ENCODE measurements at regions not wholly inside any gene's neighbourhood (a gene's known extent, or its start where the extent isn't known, plus 50 kb on each side); places are given as distances from the start of the nearest gene placed in this dataset.
A peak's percentile ranks its signal among the peaks of the same experiment; 100 is the strongest.

DNA sequence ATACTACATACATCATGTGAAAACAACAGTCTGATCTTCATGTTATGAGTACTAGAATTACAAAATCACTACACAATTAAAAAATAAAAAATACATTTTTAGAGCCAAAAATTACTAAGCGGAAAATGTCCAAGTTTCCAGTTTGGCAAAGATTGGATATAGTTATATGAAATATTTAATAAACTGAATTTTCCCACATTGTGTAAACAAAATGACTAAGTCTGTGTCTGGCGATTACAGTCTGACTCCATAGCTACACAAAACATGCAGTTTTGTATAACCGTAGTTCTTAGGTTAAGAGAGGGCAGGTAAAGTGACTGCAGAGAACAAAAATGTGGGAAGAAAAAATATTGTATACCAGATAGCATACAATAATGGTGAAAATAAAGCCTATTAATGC lies 59.2 kb upstream of the TMEM47 start:
- TF ChIP-seq, protein P1, sequence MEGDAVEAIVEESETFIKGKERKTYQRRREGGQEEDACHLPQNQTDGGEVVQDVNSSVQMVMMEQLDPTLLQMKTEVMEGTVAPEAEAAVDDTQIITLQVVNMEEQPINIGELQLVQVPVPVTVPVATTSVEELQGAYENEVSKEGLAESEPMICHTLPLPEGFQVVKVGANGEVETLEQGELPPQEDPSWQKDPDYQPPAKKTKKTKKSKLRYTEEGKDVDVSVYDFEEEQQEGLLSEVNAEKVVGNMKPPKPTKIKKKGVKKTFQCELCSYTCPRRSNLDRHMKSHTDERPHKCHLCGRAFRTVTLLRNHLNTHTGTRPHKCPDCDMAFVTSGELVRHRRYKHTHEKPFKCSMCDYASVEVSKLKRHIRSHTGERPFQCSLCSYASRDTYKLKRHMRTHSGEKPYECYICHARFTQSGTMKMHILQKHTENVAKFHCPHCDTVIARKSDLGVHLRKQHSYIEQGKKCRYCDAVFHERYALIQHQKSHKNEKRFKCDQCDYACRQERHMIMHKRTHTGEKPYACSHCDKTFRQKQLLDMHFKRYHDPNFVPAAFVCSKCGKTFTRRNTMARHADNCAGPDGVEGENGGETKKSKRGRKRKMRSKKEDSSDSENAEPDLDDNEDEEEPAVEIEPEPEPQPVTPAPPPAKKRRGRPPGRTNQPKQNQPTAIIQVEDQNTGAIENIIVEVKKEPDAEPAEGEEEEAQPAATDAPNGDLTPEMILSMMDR (IDR thresholded peaks at IDR 0.05; ENCODE audit: insufficient read depth, low read length, severe bottlenecking): no peak
- Histone ChIP-seq H3K27me3 (ENCODE audit: control insufficient read depth, insufficient read depth, low read length) (no peaks in the 10 kb centered on the region), H3K36me3 (ENCODE audit: control insufficient read depth, insufficient read depth, low read length) (no peaks in the 10 kb centered on the region), H3K4me3 (ENCODE audit: low read depth, low read length) (no peak overlapping the region)
- DNase-seq (ENCODE audit: low read depth) (peak; percentile 1), FAIRE-seq (no peak)

DNA sequence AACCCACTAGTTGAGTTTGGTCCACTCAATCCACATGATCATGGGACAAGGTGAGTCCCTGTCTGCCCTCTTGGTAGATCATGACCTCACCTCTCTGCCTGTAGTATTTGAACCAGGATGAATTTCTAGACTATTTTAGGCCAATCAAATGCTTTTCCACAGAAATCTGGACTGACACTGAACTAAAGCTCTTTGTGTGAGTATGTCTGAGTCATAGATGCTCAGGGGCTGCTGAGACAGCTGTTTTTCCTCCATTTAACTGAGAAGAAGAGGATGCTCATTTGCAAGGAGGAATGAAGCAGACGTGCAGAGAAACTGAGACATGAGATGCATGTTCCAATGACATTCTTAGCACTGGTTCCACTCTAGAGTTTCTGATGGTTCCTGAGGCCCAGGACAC lies 77.3 kb upstream of the TMEM47 start:
- Histone ChIP-seq H3K27me3 (ENCODE audit: control insufficient read depth, insufficient read depth, low read length) (no peaks in the 10 kb centered on the region), H3K36me3 (ENCODE audit: control insufficient read depth, insufficient read depth, low read length) (no peaks in the 10 kb centered on the region), H3K4me3 (ENCODE audit: low read depth, low read length) (no peak overlapping the region)
- FAIRE-seq (no peak), DNase-seq (ENCODE audit: low read depth) (peak; percentile 17)
- TF ChIP-seq, protein P1 (IDR thresholded peaks at IDR 0.05; ENCODE audit: insufficient read depth, low read length, severe bottlenecking): no peak

DNA sequence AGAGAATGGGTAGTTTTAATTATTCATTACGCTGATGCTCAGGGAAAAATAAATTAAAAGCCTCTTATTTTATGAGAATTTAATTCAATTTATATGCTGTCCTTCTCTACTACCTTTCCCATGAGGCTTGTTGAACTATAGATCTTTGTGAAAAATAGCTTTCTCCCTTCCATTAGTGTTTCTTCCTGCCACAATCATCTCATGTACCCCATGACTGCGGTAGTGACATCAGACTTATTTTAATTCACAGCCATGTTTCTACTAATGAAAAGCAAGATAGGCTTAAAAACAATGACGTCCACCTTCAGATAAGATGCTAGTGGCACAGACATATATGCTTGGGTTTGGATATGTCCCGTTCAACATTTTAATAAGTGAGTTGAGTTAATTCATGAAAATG lies 87.4 kb upstream of the TMEM47 start:
- FAIRE-seq (no peak), DNase-seq (ENCODE audit: low read depth) (no peak)
- TF ChIP-seq, protein P1 (IDR thresholded peaks at IDR 0.05; ENCODE audit: insufficient read depth, low read length, severe bottlenecking): no peak

DNA sequence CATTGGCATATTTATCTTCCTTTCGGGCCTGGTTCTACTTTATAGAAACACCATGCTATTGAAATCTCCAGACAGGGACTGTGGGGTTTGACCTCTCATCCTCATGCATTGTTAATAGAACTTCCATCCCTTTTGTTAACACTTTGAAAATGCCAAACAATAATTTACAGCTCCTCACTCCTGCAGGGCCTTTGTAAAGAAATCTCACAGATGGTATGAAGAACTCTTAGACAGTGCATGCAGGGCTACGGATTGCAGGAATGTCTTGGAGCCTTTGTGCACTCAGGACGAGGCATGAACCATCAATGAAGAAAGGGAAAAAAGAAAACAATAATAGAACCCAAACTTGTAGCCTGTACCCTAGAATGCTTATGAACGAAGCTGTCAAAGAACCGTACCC lies 92.8 kb upstream of the TMEM47 start:
- no peaks in the 10 kb centered on the region for H3K36me3 ChIP-seq (ENCODE audit: control insufficient read depth, insufficient read depth, low read length)
- no peaks in the 10 kb centered on the region for H3K27me3 ChIP-seq (ENCODE audit: control insufficient read depth, insufficient read depth, low read length)
- FAIRE-seq: no peak
- H3K4me3 ChIP-seq (ENCODE audit: low read depth, low read length): no peak overlapping the region
- TF ChIP-seq, protein P1 (IDR thresholded peaks at IDR 0.05; ENCODE audit: insufficient read depth, low read length, severe bottlenecking): no peak
- DNase-seq (ENCODE audit: low read depth): no peak

More for the DNA sequence above, 87.4 kb upstream of the TMEM47 start:
- Histone ChIP-seq H3K27me3 (ENCODE audit: control insufficient read depth, insufficient read depth, low read length) (no peaks in the 10 kb centered on the region), H3K36me3 (ENCODE audit: control insufficient read depth, insufficient read depth, low read length) (no peaks in the 10 kb centered on the region), H3K4me3 (ENCODE audit: low read depth, low read length) (no peak overlapping the region)

DNA sequence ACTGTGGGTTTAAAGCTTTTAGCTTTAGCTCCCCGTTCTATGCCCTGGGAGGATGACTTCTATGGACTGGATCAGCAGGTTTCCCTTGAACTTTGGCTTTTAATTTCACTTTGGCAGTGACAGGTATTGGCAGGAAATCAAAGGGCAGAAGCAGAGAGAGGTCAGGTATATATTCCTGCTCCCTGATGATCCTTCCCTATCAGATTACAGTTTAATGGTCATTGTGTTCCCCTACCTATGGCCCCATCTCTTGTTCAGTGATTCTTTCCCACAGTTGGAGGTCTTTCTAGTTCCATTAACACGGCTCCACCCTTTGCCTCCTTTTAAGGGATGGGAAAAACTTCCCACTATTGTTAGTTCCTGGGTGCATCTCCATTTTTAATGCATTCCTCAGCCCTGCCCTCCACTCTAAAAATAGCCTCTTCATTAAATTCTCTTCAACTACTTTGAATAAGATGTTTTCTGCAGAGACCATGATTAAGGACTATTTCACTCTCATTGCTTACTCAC lies 107.8 kb upstream of the TMEM47 start:
- H3K36me3 ChIP-seq (ENCODE audit: control insufficient read depth, insufficient read depth, low read length): no peaks in the 10 kb centered on the region
- FAIRE-seq (no peak), DNase-seq (ENCODE audit: low read depth) (no peak)
- TF ChIP-seq, protein P1 (IDR thresholded peaks at IDR 0.05; ENCODE audit: insufficient read depth, low read length, severe bottlenecking): no peak
- H3K27me3 ChIP-seq (ENCODE audit: control insufficient read depth, insufficient read depth, low read length): no peaks in the 10 kb centered on the region
- no peak overlapping the region for H3K4me3 ChIP-seq (ENCODE audit: low read depth, low read length)

DNA sequence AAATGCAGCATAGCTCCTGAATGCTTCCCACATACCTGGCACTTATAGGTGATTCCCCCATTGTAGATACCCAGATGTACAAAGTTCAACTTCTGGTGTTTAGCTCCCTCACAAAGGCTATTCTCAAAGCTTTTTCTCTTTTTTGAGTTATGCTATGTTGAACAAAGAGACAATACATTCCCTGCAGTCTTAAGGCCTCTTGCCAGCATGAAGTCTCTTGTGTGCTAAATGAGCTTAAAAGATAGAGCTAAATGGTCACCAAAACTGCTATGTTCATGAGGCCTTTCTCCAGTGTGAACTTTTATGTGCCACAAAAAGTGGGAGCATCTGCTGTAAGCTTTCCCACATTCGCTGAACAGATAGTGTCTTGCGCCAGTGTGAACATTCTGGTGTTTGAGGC lies 111.2 kb upstream of the TMEM47 start:
- DNase-seq (ENCODE audit: low read depth) (no peak), FAIRE-seq (no peak)
- H3K4me3 ChIP-seq (ENCODE audit: low read depth, low read length): no peak overlapping the region
- TF ChIP-seq, protein P1 (IDR thresholded peaks at IDR 0.05; ENCODE audit: insufficient read depth, low read length, severe bottlenecking): no peak
- H3K36me3 ChIP-seq (ENCODE audit: control insufficient read depth, insufficient read depth, low read length): no peaks in the 10 kb centered on the region
- H3K27me3 ChIP-seq (ENCODE audit: control insufficient read depth, insufficient read depth, low read length): no peaks in the 10 kb centered on the region

All from bronchial epithelial cell (primary cell).